HG03064 (cell line): ENCODE measurements at regions not wholly inside any gene's neighbourhood (a gene's known extent, or its start where the extent isn't known, plus 50 kb on each side); places are given as distances from the start of the nearest gene placed in this dataset.

Experiments
- ATAC-seq: cut with Tn5 transposase; IDR thresholded peaks from one replicate; pipeline ENCODE4 v1.9.1; 2021; ENCODE audit warnings: low read depth; ENCODE audit not compliant: unreplicated experiment

GRCh38 chr18:49663899-49664890 lies 102.3 kb downstream of the LIPG start:
- no peak for ATAC-seq

GRCh38 chr18:49662506-49662905 lies 100.6 kb downstream of the LIPG start:
- ATAC-seq: no peak

- no peak for ATAC-seq
Measured at GRCh38 chr18:49658823-49659404, 97.1 kb downstream of the LIPG start.

GRCh38 chr18:49656073-49656692 lies 94.3 kb downstream of the LIPG start:
- ATAC-seq: no peak

GRCh38 chr18:49655266-49656072 lies 93.6 kb downstream of the LIPG start:
- ATAC-seq: no peak

- no peak for ATAC-seq
Measured at GRCh38 chr18:49654347-49654746, 92.5 kb downstream of the LIPG start.

- ATAC-seq: no peak
Measured at GRCh38 chr18:49652881-49653724, 91.2 kb downstream of the LIPG start.

GRCh38 chr18:49651033-49651432 lies 89.2 kb downstream of the LIPG start:
- ATAC-seq: no peak

- ATAC-seq: no peak
Measured at GRCh38 chr18:49650426-49650891, 88.6 kb downstream of the LIPG start.

GRCh38 chr18:49648811-49649210 lies 87.0 kb downstream of the LIPG start:
- ATAC-seq: no peak
